HepG2 (cell line): ENCODE measurements at regions not wholly inside any gene's neighbourhood (a gene's known extent, or its start where the extent isn't known, plus 50 kb on each side); places are given as distances from the start of the nearest gene placed in this dataset.

Experiments
- ATAC-seq: fragments of 200-7000 bp; cut with Tn5 transposase; 3 replicates; pipeline ENCODE4 v1.9.1; 2020; ENCODE audit warnings: mild to moderate bottlenecking, moderate library complexity
- BruUV-seq: library from RNA; stranded (reverse); fragments of 400-500 nt; replicated peaks from 2 replicates; lab custom pipeline; 2021; lab: Mats Ljungman, UMichigan
- CTCF ChIA-PET: fragments of 300-600 bp; formaldehyde crosslinking; extraction: SDS; loops from one replicate; lab custom pipeline; 2021; ENCODE audit warnings: low total read pairs, inconsistent platforms, low intra/inter-chr PET ratio; lab: Yijun Ruan, JAX
- POLR2A ChIA-PET: fragments of 350-600 bp; sonication (Branson Sonifier 250); formaldehyde crosslinking; loops from one replicate; lab custom pipeline; 2020; ENCODE audit warnings: antibody characterized with exemption, inconsistent platforms; lab: Yijun Ruan, JAX
- DNase-seq: peaks from one replicate; pipeline ENCODE4 v3.0.0-alpha.2; 2015; ENCODE audit warnings: low spot score
- FAIRE-seq: peaks from 3 replicates; lab custom pipeline; 2011; peaks lifted over from hg19 to GRCh38; lab: Jason Lieb, UNC
- H2AFZ ChIP-seq: one replicate; pipeline ENCODE4 v1.6.1; 2011; ENCODE audit warnings: low read length, inconsistent platforms
- H3K27ac ChIP-seq: fragments of 300-600 bp; 3 replicates; pipeline ENCODE4 v1.8.0; 2011; ENCODE audit warnings: mixed run types, mild to moderate bottlenecking, mixed read lengths, low read length, inconsistent platforms; ENCODE audit not compliant: insufficient read depth; ENCODE audit errors: extremely low read length
- H3K27me3 ChIP-seq, 2 experiments: fragments of 200-600 bp in 1 of 2; 2 replicates in 1 of 2; 3 replicates in 1 of 2; pipeline versions ENCODE4 v1.6.0 to v1.8.0; 2011; ENCODE audit warnings: low read length in 2 of 2, mild to moderate bottlenecking in 2 of 2, moderate library complexity in 2 of 2, inconsistent platforms in 1 of 2; ENCODE audit not compliant: insufficient read depth in 2 of 2, control insufficient read depth in 1 of 2
- H3K36me3 ChIP-seq, 2 experiments: fragments of 200-600 bp in 1 of 2; replicated peaks in 1 of 2; 2 replicates in 1 of 2; 3 replicates in 1 of 2; pipeline versions ENCODE4 v1.5.1 to v1.8.0; 2011; ENCODE audit warnings: low read length in 2 of 2, inconsistent platforms in 1 of 2; ENCODE audit not compliant: insufficient read depth in 2 of 2, control insufficient read depth in 1 of 2
- H3K4me1 ChIP-seq: 2 replicates; pipeline ENCODE4 v1.5.1; 2012; ENCODE audit warnings: low read length, inconsistent platforms; ENCODE audit not compliant: insufficient read depth
- H3K4me2 ChIP-seq: 2 replicates; pipeline ENCODE4 v1.6.0; 2011; ENCODE audit warnings: low read depth, low read length, inconsistent platforms
- H3K4me3 ChIP-seq, 3 experiments: fragments of 200-600 bp in 1 of 3; sonication (generic), shearing (Covaris generic) in 1 of 3; replicated peaks in 1 of 3; 2 replicates each; pipeline ENCODE4 v1.5.1; 2011 to 2016; ENCODE audit warnings: low read length in 3 of 3, inconsistent platforms in 2 of 3, low read depth in 2 of 3, mild to moderate bottlenecking in 2 of 3, control low read depth in 1 of 3, mixed read lengths in 1 of 3; ENCODE audit not compliant: insufficient read depth in 1 of 3
- H3K79me2 ChIP-seq: one replicate; pipeline ENCODE4 v1.6.1; 2011; ENCODE audit warnings: low read length, inconsistent platforms; ENCODE audit not compliant: insufficient read depth
- H3K9ac ChIP-seq: 2 replicates; pipeline ENCODE4 v1.6.0; 2011; ENCODE audit warnings: mild to moderate bottlenecking, low read depth, low read length, inconsistent platforms; ENCODE audit not compliant: insufficient read depth
- H3K9me3 ChIP-seq: 2 replicates; pipeline ENCODE4 v1.5.1; 2012; ENCODE audit warnings: mild to moderate bottlenecking, low read length
- H4K20me1 ChIP-seq: 2 replicates; pipeline ENCODE4 v1.6.0; 2011; ENCODE audit warnings: inconsistent platforms, mild to moderate bottlenecking, low read length, moderate library complexity; ENCODE audit not compliant: insufficient read depth
- ARNT2 ChIP-seq: sonication (generic); formaldehyde crosslinking; IDR thresholded peaks from 2 replicates; pipeline ENCODE4 v1.8.0; 2022; ENCODE audit warnings: mild to moderate bottlenecking, low read depth, missing genetic modification reagents, moderate library complexity
- EED ChIP-seq: sonication (generic); formaldehyde crosslinking; IDR thresholded peaks from 2 replicates; pipeline ENCODE4 v1.5.0; 2020; ENCODE audit warnings: mild to moderate bottlenecking, missing genetic modification reagents
- MXD4 ChIP-seq: IDR thresholded peaks from 2 replicates; pipeline ENCODE4 v1.6.1; 2016; ENCODE audit warnings: mild to moderate bottlenecking, missing biosample characterization, missing genetic modification reagents
- NKX3-1 ChIP-seq: sonication (generic); formaldehyde crosslinking; IDR thresholded peaks from 2 replicates; pipeline ENCODE4 v1.5.0; 2020; ENCODE audit warnings: missing genetic modification reagents
- NR2F1 ChIP-seq, 2 experiments: fragments of 450-650 bp in 1 of 2; formaldehyde crosslinking in 1 of 2; IDR thresholded peaks; 2 replicates each; pipeline versions ENCODE4 v1.5.0 to v1.6.1; 2016 to 2020; ENCODE audit warnings: mild to moderate bottlenecking in 1 of 2, missing compliant biosample characterization in 1 of 2, missing genetic modification reagents in 1 of 2, moderate library complexity in 1 of 2
- PRPF4 ChIP-seq: fragments of 200-400 bp; formaldehyde crosslinking; IDR thresholded peaks from 2 replicates; pipeline ENCODE4 v1.6.1; 2016; ENCODE audit warnings: low read length, low read depth; ENCODE audit not compliant: poor library complexity, severe bottlenecking
- SNAPC4 ChIP-seq: sonication (generic); formaldehyde crosslinking; IDR thresholded peaks from 2 replicates; pipeline ENCODE4 v1.4.0; 2020; ENCODE audit warnings: mild to moderate bottlenecking, missing genetic modification reagents
- SPEN ChIP-seq: sonication (generic); formaldehyde crosslinking; IDR thresholded peaks from 2 replicates; pipeline ENCODE4 v1.5.1; 2020; ENCODE audit warnings: low read depth, mild to moderate bottlenecking, missing genetic modification reagents
- THYN1 ChIP-seq: sonication (generic); formaldehyde crosslinking; IDR thresholded peaks from 2 replicates; pipeline ENCODE4 v1.8.1; 2023; ENCODE audit warnings: low read depth, mild to moderate bottlenecking, moderate library complexity, missing genetic modification reagents, borderline replicate concordance
- ZBTB26 ChIP-seq: IDR thresholded peaks from 2 replicates; pipeline ENCODE4 v1.6.1; 2016; ENCODE audit warnings: missing compliant biosample characterization, missing genetic modification reagents, borderline replicate concordance
- ZFP1 ChIP-seq: IDR thresholded peaks from 2 replicates; pipeline ENCODE4 v1.6.1; 2016
- ZFP36 ChIP-seq: fragments of 150-350 bp; IDR thresholded peaks from 2 replicates; pipeline ENCODE4 v1.6.1; 2018; ENCODE audit warnings: borderline replicate concordance, low read length, low read depth; ENCODE audit not compliant: partially characterized antibody
- ZNF44 ChIP-seq: sonication (generic); formaldehyde crosslinking; IDR thresholded peaks from 2 replicates; pipeline ENCODE4 v1.5.1; 2020; ENCODE audit warnings: mild to moderate bottlenecking, missing genetic modification reagents
- ZNF546 ChIP-seq: sonication (generic); formaldehyde crosslinking; conservative IDR thresholded peaks from 2 replicates; pipeline ENCODE4 v1.8.1; 2023; ENCODE audit warnings: mild to moderate bottlenecking, missing genetic modification reagents
- ZNF563 ChIP-seq: sonication (generic); formaldehyde crosslinking; IDR thresholded peaks from 2 replicates; pipeline ENCODE4 v1.8.0; 2022; ENCODE audit warnings: mild to moderate bottlenecking, moderate library complexity, missing genetic modification reagents
- ZNF7 ChIP-seq: IDR thresholded peaks from 2 replicates; pipeline ENCODE4 v1.6.1; 2016; ENCODE audit warnings: missing biosample characterization, missing genetic modification reagents
- ZNF776 ChIP-seq: sonication (generic); formaldehyde crosslinking; IDR thresholded peaks from 2 replicates; pipeline ENCODE4 v1.4.0; 2020; ENCODE audit warnings: mild to moderate bottlenecking, missing genetic modification reagents
- ZNF777 ChIP-seq: sonication (generic); formaldehyde crosslinking; IDR thresholded peaks from 2 replicates; pipeline ENCODE4 v1.4.0; 2020; ENCODE audit warnings: missing genetic modification reagents
- ZNF782 ChIP-seq: sonication (generic); formaldehyde crosslinking; IDR thresholded peaks from 2 replicates; pipeline ENCODE4 v1.4.0; 2020; ENCODE audit warnings: missing genetic modification reagents, mild to moderate bottlenecking, borderline replicate concordance
- WGBS: methylation state at CpG from one replicate; pipeline ENCODE4 v1.1.6; 2017; ENCODE audit warnings: low lambda C conversion rate; 5-methylcytosine and 5-hydroxymethylcytosine counted together
- in situ Hi-C: cut with HindIII; loops from 2 replicates; pipeline ENCODE4 v1.10.0; 2017; ENCODE audit warnings: low pct_unique_long_range_greater_than_20kb; ENCODE audit not compliant: extremely low pct_ligation_motif_present
- intact Hi-C: fragments of 100-400 bp; cut with micrococcal nuclease; formaldehyde crosslinking; loops from one replicate; pipeline ENCODE4 v1.10.0; 2022; ENCODE audit not compliant: unreplicated experiment

GRCh38 chr7:41540601-41541000, 162.3 kb downstream of the INHBA start (continued):
- TF ChIP-seq MXD4 (CRISPR knock-in tag) (no peak), ARNT2 (CRISPR knock-in tag) (no peak), ZFP1 (CRISPR knock-in tag) (no peak), ZNF782 (CRISPR knock-in tag) (no peak), ZNF563 (no peak), ZFP36 (no peak), ZNF44 (no peak)

GRCh38 chr7:41538810-41539724, 163.8 kb downstream of the INHBA start:
- no peak overlapping the region for H2AFZ ChIP-seq
- in situ Hi-C loops (no loop called here), intact Hi-C loops (no loop called here)
- BruUV-seq, result no TSS peak
- no peaks in the 10 kb centered on the region for H3K79me2 ChIP-seq
- H3K4me3 ChIP-seq, result no peak overlapping the region
- no peak for FAIRE-seq
- H3K27me3 ChIP-seq, result no peaks in the 10 kb centered on the region
- ATAC-seq, result no peak
- H4K20me1 ChIP-seq, result no peaks in the 10 kb centered on the region
- WGBS, result 29% methylated on average over 8 of the region's 8 CpGs
- no peak overlapping the region for H3K9ac ChIP-seq
- CTCF ChIA-PET, result no interaction called here
- H3K4me2 ChIP-seq, result no peak overlapping the region
- POLR2A ChIA-PET, result no interaction called here
- H3K4me1 ChIP-seq, result no peaks in the 10 kb centered on the region
- DNase-seq, result no peak
- peaks cover 48% of the 10 kb centered on the region for H3K9me3 ChIP-seq
- H3K36me3 ChIP-seq, result no peaks in the 10 kb centered on the region
- no peak overlapping the region for H3K27ac ChIP-seq
- no peak for TF ChIP-seq SNAPC4 (CRISPR knock-in tag)
- no peak for TF ChIP-seq ZNF546 (CRISPR knock-in tag)
- no peak for TF ChIP-seq NKX3-1 (CRISPR knock-in tag)
- TF ChIP-seq EED (CRISPR knock-in tag), result no peak
- no peak for TF ChIP-seq ZNF7
- no peak for TF ChIP-seq PRPF4
- no peak for TF ChIP-seq NR2F1 (CRISPR knock-in tag; IDR thresholded peaks at IDR 0.05)
- no peak for TF ChIP-seq ZNF776 (CRISPR knock-in tag)
- TF ChIP-seq ZNF777 (CRISPR knock-in tag), result no peak
- TF ChIP-seq SPEN (CRISPR knock-in tag), result no peak
- TF ChIP-seq THYN1, result no peak
- TF ChIP-seq ZBTB26 (CRISPR knock-in tag), result no peak
